HEK293T (cell line): ENCODE measurements at regions not wholly inside any gene's neighbourhood (a gene's known extent, or its start where the extent isn't known, plus 50 kb on each side); places are given as distances from the start of the nearest gene placed in this dataset.
"Not testable (repeated sequence)": the region's sequence is repeated elsewhere in the genome, so short reads cannot be mapped to it uniquely, and the experiment has no call there.

Source experiments
- CTCF ChIA-PET: fragments of 350-600 bp; formaldehyde crosslinking; extraction: SDS; loops from one replicate; lab custom pipeline; 2021; ENCODE audit warnings: antibody characterized with exemption, inconsistent platforms; lab: Yijun Ruan, JAX
- POLR2A ChIA-PET: fragments of 350-600 bp; formaldehyde crosslinking; extraction: SDS; loops from one replicate; lab custom pipeline; 2020; ENCODE audit warnings: antibody characterized with exemption, inconsistent platforms; lab: Yijun Ruan, JAX
- DNase-seq: peaks from one replicate; pipeline ENCODE4 v3.0.0; 2012; ENCODE audit warnings: mixed read lengths; ENCODE audit errors: extremely low spot score
- ARNT ChIP-seq: fragments of 450-650 bp; IDR thresholded peaks from 2 replicates; pipeline ENCODE4 v1.6.1; 2017; ENCODE audit warnings: mild to moderate bottlenecking
- BHLHE40 ChIP-seq: fragments of 450-650 bp; IDR thresholded peaks from 2 replicates; pipeline ENCODE4 v1.6.1; 2016; ENCODE audit warnings: mild to moderate bottlenecking, moderate library complexity, borderline replicate concordance
- CTBP1 ChIP-seq: fragments of 450-650 bp; IDR thresholded peaks from 2 replicates; pipeline ENCODE4 v1.6.1; 2016; ENCODE audit warnings: borderline replicate concordance
- ELF4 ChIP-seq: fragments of 450-650 bp; IDR thresholded peaks from 2 replicates; pipeline ENCODE4 v1.6.1; 2017; ENCODE audit warnings: antibody characterized with exemption
- FOXA1 ChIP-seq: fragments of 450-650 bp; IDR thresholded peaks from 2 replicates; pipeline ENCODE4 v1.6.1; 2016; ENCODE audit warnings: mild to moderate bottlenecking
- FOXK2 ChIP-seq: fragments of 450-650 bp; IDR thresholded peaks from 2 replicates; pipeline ENCODE4 v1.6.1; 2016; ENCODE audit warnings: mild to moderate bottlenecking
- FOXM1 ChIP-seq: fragments of 450-650 bp; IDR thresholded peaks from 2 replicates; pipeline ENCODE4 v1.6.1; 2017; ENCODE audit warnings: mild to moderate bottlenecking, borderline replicate concordance
- HDGF ChIP-seq: fragments of 450-650 bp; IDR thresholded peaks from 2 replicates; pipeline ENCODE4 v1.6.1; 2017; ENCODE audit warnings: antibody characterized with exemption, borderline replicate concordance
- L3MBTL2 ChIP-seq: fragments of 450-650 bp; conservative IDR thresholded peaks from 2 replicates; pipeline ENCODE4 v1.6.1; 2016; ENCODE audit warnings: mild to moderate bottlenecking
- LEF1 ChIP-seq: fragments of 450-650 bp; IDR thresholded peaks from 2 replicates; pipeline ENCODE4 v1.6.1; 2017; ENCODE audit warnings: mild to moderate bottlenecking, borderline replicate concordance
- NFRKB ChIP-seq: fragments of 450-650 bp; IDR thresholded peaks from 2 replicates; pipeline ENCODE4 v1.6.1; 2016; ENCODE audit warnings: mild to moderate bottlenecking, moderate library complexity
- SP1 ChIP-seq: fragments of 450-650 bp; IDR thresholded peaks from 2 replicates; pipeline ENCODE4 v1.6.1; 2017
- SUZ12 ChIP-seq: fragments of 450-650 bp; IDR thresholded peaks from 2 replicates; pipeline ENCODE4 v1.6.1; 2016; ENCODE audit warnings: mild to moderate bottlenecking
- TARDBP ChIP-seq: fragments of 450-650 bp; IDR thresholded peaks from 2 replicates; pipeline ENCODE4 v1.6.1; 2016
- ZNF384 ChIP-seq: fragments of 450-650 bp; IDR thresholded peaks from 2 replicates; pipeline ENCODE4 v1.6.1; 2016
- TF ChIP-seq, protein P1 (sequence below): fragments of 450-650 bp; IDR thresholded peaks from 2 replicates; pipeline ENCODE4 v1.6.1; 2016

DNA sequence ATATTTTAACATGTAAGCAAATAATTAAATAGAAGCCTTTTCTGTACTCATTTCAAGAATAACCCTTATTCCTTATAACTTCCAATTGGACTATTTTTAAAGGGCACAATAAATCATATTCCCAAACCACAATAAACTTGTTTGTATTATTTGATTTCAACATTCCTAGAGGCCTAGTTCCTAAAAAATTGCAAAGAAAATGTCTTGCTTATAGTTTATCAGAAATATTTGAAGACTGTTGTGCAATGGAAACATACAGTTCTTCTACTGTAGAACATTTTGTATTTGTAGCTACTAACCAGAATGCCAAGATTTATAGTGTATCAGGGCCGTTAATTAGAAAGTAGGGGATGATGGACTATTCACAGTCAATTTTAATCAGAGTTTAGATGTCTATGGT is 1037.0 kb upstream of the CDH18 start:
- DNase-seq = no peak
- CTCF ChIA-PET = no interaction called here
- POLR2A ChIA-PET = no interaction called here
- TF ChIP-seq CTBP1 (no peak), ELF4 (no peak), LEF1 (no peak), FOXA1 (no peak), SUZ12 (no peak), BHLHE40 (no peak), ARNT (no peak), FOXK2 (no peak), SP1 (no peak), L3MBTL2 (no peak), ZNF384 (no peak), NFRKB (no peak), TARDBP (no peak), HDGF (no peak), FOXM1 (no peak)
- TF ChIP-seq, protein P1, sequence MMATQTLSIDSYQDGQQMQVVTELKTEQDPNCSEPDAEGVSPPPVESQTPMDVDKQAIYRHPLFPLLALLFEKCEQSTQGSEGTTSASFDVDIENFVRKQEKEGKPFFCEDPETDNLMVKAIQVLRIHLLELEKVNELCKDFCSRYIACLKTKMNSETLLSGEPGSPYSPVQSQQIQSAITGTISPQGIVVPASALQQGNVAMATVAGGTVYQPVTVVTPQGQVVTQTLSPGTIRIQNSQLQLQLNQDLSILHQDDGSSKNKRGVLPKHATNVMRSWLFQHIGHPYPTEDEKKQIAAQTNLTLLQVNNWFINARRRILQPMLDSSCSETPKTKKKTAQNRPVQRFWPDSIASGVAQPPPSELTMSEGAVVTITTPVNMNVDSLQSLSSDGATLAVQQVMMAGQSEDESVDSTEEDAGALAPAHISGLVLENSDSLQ = no peak

DNA sequence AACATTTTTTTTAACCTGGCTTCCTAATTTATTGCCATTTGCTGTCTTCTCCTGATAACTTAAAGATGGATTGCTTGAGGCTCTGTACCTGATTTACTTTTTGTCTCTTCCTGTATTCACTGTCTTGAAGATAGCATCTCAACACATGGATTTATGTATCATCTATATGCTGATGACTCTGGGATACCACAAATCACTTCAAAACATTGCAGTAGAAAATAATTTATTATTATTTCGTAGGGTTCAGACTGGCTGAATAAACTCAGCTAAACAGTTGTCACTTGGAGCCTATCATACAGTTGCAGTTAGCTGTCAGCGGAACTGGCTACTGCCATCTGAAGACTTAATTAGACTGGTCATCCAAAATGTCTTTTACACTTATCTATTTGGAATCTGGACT is 1025.2 kb upstream of the CDH18 start:
- ChIA-PET CTCF (no interaction called here), POLR2A (no interaction called here)
- TF ChIP-seq HDGF (no peak), FOXM1 (no peak), SP1 (no peak), FOXA1 (no peak), ELF4 (no peak), NFRKB (no peak), TARDBP (no peak), ARNT (no peak), FOXK2 (no peak), SUZ12 (no peak), LEF1 (no peak)
- no peak for DNase-seq

DNA sequence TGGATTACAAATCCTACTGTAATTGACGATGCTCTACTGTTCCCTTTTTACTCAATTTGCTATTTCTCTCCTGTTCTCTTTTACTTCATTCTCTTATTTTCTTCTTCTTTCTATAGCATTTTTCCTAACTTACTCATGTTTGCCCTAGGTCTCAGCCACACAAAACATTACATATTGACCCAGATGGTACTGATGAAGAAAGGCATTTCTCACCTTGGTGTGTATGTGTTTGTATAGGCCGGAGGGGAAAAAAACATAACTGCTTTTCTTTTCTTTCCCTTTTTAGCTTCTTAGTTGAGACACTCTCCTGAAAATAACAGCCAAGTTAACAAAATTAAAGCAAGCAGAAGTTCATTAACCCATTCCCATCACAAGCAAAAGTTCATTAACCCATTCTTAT is 1019.8 kb upstream of the CDH18 start:
- ChIA-PET CTCF (interaction anchor here (0.7 kb wide), 1 partner anchor 357 kb away, joined by 3 read pairs; no protein-coding TSS in a partner anchor), POLR2A (no interaction called here)
- DNase-seq = no peak
- TF ChIP-seq BHLHE40 (no peak), TARDBP (no peak), HDGF (no peak), NFRKB (no peak), FOXA1 (no peak), L3MBTL2 (no peak), FOXM1 (no peak), SUZ12 (no peak), ZNF384 (no peak), FOXK2 (no peak), SP1 (no peak), ELF4 (no peak), LEF1 (no peak), CTBP1 (no peak), ARNT (no peak)
- TF ChIP-seq, protein P1 = no peak

DNA sequence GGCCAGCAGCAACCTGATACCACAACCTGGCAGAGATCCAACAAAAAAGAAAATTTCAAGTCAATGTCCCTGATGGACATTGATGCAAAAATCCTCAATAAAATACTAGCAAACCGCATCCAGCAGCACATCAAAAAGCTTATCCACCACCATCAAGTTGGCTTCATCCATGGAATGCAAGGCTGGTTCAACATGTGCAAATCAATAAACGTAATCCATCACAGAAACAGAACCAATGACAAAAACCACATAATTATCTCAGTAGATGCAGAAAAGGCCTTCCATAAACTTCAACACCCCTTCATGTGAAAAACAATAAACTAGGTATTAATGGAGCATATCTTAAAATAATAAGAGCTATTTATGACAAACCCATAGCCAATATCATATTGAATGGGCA is 1000.9 kb upstream of the CDH18 start:
- DNase-seq, CTCF ChIA-PET, POLR2A ChIA-PET: not testable (repeated sequence)

DNA sequence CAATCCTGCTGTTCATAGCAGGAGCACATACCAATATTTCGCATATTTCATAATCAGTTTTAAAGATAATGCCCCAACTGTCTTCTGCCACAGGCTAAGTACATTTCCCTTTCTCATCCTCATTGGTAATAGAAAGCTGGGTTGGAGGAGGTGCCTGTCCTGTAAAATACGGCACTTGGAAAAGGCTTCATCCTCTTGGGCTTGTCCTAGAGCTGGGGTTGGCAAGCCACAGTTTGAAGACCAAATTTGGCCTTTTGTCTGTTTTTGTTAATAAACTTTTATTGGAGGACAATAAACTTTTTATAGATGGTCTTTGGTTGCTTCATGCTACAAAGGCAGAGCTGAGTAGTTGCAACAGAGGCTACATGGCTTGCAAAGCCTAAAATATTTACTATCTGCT is 997.8 kb upstream of the CDH18 start:
- DNase-seq = no peak
- ChIA-PET POLR2A (no interaction called here), CTCF (no interaction called here)
- TF ChIP-seq LEF1 (no peak), NFRKB (no peak), SUZ12 (no peak), L3MBTL2 (no peak), SP1 (no peak), FOXA1 (no peak), BHLHE40 (no peak), ZNF384 (no peak), ELF4 (no peak), FOXK2 (no peak), CTBP1 (no peak), ARNT (no peak)
- TF ChIP-seq, protein P1 = no peak

DNA sequence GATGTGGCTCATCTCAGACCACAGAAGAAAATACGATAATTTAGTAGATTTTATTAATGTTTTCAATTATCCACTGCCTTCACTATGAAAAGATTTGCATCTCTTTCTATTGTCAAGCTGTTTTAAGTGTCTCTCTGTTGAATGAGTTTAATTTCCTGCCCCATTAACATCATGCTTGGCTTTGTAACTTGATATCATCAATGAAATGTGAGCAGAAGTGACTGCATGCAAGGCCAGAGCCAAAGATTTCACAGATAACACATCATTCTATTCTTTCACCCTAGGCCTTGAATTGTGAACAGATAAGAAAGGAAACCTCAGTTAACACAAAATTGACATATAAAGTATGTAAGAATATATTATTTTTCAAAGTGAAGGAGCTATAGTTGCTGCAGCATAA is 986.4 kb upstream of the CDH18 start:
- TF ChIP-seq HDGF = no peak
- TF ChIP-seq SUZ12 = no peak
- no peak for TF ChIP-seq ZNF384
- no peak for TF ChIP-seq L3MBTL2
- TF ChIP-seq TARDBP = no peak
- TF ChIP-seq FOXM1 = no peak
- TF ChIP-seq FOXK2 = no peak
- no peak for TF ChIP-seq NFRKB
- ChIA-PET POLR2A (no interaction called here), CTCF (no interaction called here)
- DNase-seq = peak; percentile 10
